ENCODE measurements at regions not wholly inside any gene's neighbourhood (a gene's known extent, or its start where the extent isn't known, plus 50 kb on each side); places are given as distances from the start of the nearest gene placed in this dataset.

DNA sequence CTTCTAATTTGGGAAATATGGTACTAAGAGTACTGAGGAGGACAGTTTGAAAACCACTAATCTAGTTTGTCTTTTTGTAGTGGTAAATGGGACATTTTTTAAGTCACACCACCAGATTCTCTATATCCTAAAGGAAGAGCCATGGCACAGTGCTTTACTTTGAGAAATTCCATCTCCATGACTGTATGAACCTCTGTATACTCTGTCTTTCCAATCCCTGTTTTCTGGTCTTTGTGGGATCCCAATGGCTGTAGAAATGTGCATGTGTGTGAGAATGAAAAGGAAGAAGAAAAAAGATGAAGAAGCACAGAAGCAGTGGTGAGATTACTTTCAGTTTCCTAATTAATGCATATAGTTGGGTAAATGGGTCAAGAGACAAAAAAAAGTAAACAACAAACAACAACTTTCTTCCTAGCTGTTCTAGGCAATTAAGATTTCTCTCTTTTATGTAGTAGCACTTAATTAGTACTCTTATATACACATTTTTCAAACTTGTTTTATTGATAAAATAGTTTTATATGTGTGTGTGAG lies 141.2 kb upstream of the HCRTR2 start (continued):
- no peak for TF ChIP-seq CTCF (IDR thresholded peaks at IDR 0.05 in 2 of 3, conservative IDR thresholded peaks at IDR 0.05 in 1 of 3; ENCODE audit: borderline replicate concordance in 1 of 3, insufficient read depth in 1 of 3, low read depth in 2 of 3, low read length in 2 of 3)
- TF ChIP-seq SP1 (IDR thresholded peaks at IDR 0.05; ENCODE audit: low read depth): no peak
- no peak for TF ChIP-seq CEBPB (IDR thresholded peaks at IDR 0.05; ENCODE audit: low read depth)
- TF ChIP-seq EZH2phosphoT487 (IDR thresholded peaks at IDR 0.05; ENCODE audit: borderline replicate concordance): no peak
- no peak for TF ChIP-seq POLR2A (IDR thresholded peaks at IDR 0.05; ENCODE audit: borderline replicate concordance, extremely low read depth, insufficient read depth, insufficient read length)
- TF ChIP-seq EZH2 (IDR thresholded peaks at IDR 0.05): no peak

DNA sequence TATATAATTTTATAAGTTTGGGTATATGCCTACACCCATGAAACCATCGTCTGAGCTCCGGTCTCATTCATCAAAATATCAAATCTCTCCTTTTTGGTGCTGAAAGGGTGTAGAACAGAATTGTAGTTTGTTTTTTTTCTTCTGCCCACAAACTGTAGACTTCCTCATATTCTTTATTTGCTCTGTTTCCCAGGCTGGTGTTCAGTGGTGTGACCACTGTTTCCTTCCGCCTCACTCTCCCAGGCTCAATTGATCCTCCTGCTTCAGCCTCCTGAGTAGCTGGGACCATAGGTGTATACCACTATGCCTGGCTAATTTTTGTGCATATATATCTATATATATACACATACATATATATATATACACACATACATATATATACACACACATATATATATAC lies 139.6 kb upstream of the HCRTR2 start:
- intact Hi-C loops (cut with micrococcal nuclease): no loop called here
- CTCF ChIA-PET: interaction anchor here (1.2 to 1.4 kb wide), 2 partner anchors 34 to 317 kb away, joined by 3 read pairs; no protein-coding TSS in a partner anchor
- H2AFZ ChIP-seq (ENCODE audit: low read depth, low read length, poor library complexity, severe bottlenecking): no peak overlapping the region
- RAD21 ChIA-PET (ENCODE audit: low non-redundant PET in 1 of 2, low total read pairs in 2 of 2, uncharacterized antibody in 2 of 2, unreplicated experiment in 2 of 2): no interaction called here
- H4K20me1 ChIP-seq (ENCODE audit: insufficient read depth): no peaks in the 10 kb centered on the region
- H3K79me2 ChIP-seq (ENCODE audit: insufficient read depth, low read length): no peaks in the 10 kb centered on the region
- H3K9ac ChIP-seq (ENCODE audit: low read length): no peak overlapping the region
- ATAC-seq (no peak), DNase-seq (ENCODE audit: low read depth, low spot score) (no peak)
- H3K27me3 ChIP-seq (ENCODE audit: insufficient read depth, low read length): no peaks in the 10 kb centered on the region
- H3K4me2 ChIP-seq (ENCODE audit: low read length): no peak overlapping the region
- H3K4me3 ChIP-seq (replicated peaks in 1 of 2; ENCODE audit: low read depth in 1 of 2, low read length in 2 of 2): no peak overlapping the region
- BruUV-seq (replicated peaks): no TSS peak
- H3K4me1 ChIP-seq (ENCODE audit: control insufficient read depth in 1 of 2, insufficient read depth in 2 of 2, low read length in 2 of 2): no peaks in the 10 kb centered on the region
- no peak overlapping the region for H3K27ac ChIP-seq (ENCODE audit: low read depth, low read length)
- POLR2A ChIA-PET: no interaction called here
- no peaks in the 10 kb centered on the region for H3K36me3 ChIP-seq (ENCODE audit: control insufficient read depth in 1 of 2, insufficient read depth in 2 of 2, low read length in 2 of 2)
- H3K9me3 ChIP-seq (ENCODE audit: control insufficient read depth in 1 of 2, insufficient read depth in 1 of 2, low read depth in 1 of 2, low read length in 2 of 2): no peaks in the 10 kb centered on the region
- no peak for TF ChIP-seq EZH2 (IDR thresholded peaks at IDR 0.05)
- no peak for TF ChIP-seq EGR1 (IDR thresholded peaks at IDR 0.05; ENCODE audit: low read depth)
- TF ChIP-seq POLR2AphosphoS5 (IDR thresholded peaks at IDR 0.05; ENCODE audit: low read depth, low read length): no peak
- no peak for TF ChIP-seq CTCF (IDR thresholded peaks at IDR 0.05 in 2 of 3, conservative IDR thresholded peaks at IDR 0.05 in 1 of 3; ENCODE audit: borderline replicate concordance in 1 of 3, insufficient read depth in 1 of 3, low read depth in 2 of 3, low read length in 2 of 3)
- TF ChIP-seq RAD21 (IDR thresholded peaks at IDR 0.05; ENCODE audit: low read depth): no peak
- TF ChIP-seq CEBPB (IDR thresholded peaks at IDR 0.05; ENCODE audit: low read depth): no peak
- no peak for TF ChIP-seq JUND (IDR thresholded peaks at IDR 0.05)
- TF ChIP-seq FOSL1 (IDR thresholded peaks at IDR 0.05; ENCODE audit: low read depth): no peak
- no peak for TF ChIP-seq SRF (IDR thresholded peaks at IDR 0.05; ENCODE audit: low read depth)
- no peak for TF ChIP-seq ZNF274 (IDR thresholded peaks at IDR 0.05; ENCODE audit: low read depth, low read length)
- TF ChIP-seq POLR2A (IDR thresholded peaks at IDR 0.05; ENCODE audit: borderline replicate concordance, extremely low read depth, insufficient read depth, insufficient read length): no peak
- H3K9me2 ChIP-seq (ENCODE audit: insufficient read depth): no peaks in the 10 kb centered on the region

Measured in HCT116 (cell line).